PC-3 (cell line): ENCODE measurements at regions not wholly inside any gene's neighbourhood (a gene's known extent, or its start where the extent isn't known, plus 50 kb on each side); places are given as distances from the start of the nearest gene placed in this dataset.
"Not testable (repeated sequence)": the region's sequence is repeated elsewhere in the genome, so short reads cannot be mapped to it uniquely, and the experiment has no call there.

Source experiments
- ATAC-seq: fragments of 200-7000 bp; cut with Tn5 transposase; 2 replicates; pipeline ENCODE4 v1.9.1; 2020; ENCODE audit warnings: mild to moderate bottlenecking, moderate library complexity
- BruUV-seq: library from RNA; stranded (reverse); fragments of 400-500 nt; replicated peaks from 2 replicates; lab custom pipeline; 2021; lab: Mats Ljungman, UMichigan
- CTCF ChIA-PET: fragments of 300-600 bp; sonication (Branson Sonifier 250); formaldehyde crosslinking; loops from one replicate; lab custom pipeline; 2022; ENCODE audit warnings: antibody characterized with exemption; lab: Charles Lee
- POLR2A ChIA-PET: fragments of 300-600 bp; sonication (Branson Sonifier 250); formaldehyde crosslinking; loops from one replicate; lab custom pipeline; 2022; ENCODE audit warnings: antibody characterized with exemption; ENCODE audit not compliant: unreplicated experiment; lab: Charles Lee
- DNase-seq: peaks from one replicate; pipeline ENCODE4 v3.0.0-alpha.2; 2015
- H2AFZ ChIP-seq: fragments of 300-600 bp; sonication (generic); 2 replicates; pipeline ENCODE4 v1.6.0; 2016; ENCODE audit warnings: antibody characterized with exemption, low read length
- H3F3A ChIP-seq: fragments of 300-600 bp; sonication (generic); one replicate; pipeline ENCODE4 v1.6.0; 2017; ENCODE audit warnings: antibody characterized with exemption, low read length, control low read depth, mild to moderate bottlenecking; ENCODE audit not compliant: unreplicated experiment
- H3K27ac ChIP-seq: fragments of 300-600 bp; sonication (generic); 2 replicates; pipeline ENCODE4 v1.5.1; 2016; ENCODE audit warnings: mild to moderate bottlenecking, low read length
- H3K27me3 ChIP-seq: fragments of 300-600 bp; sonication (generic); 2 replicates; pipeline ENCODE4 v1.6.1; 2016; ENCODE audit warnings: low read length, mixed read lengths
- H3K36me3 ChIP-seq: fragments of 300-600 bp; sonication (generic); 2 replicates; pipeline ENCODE4 v1.6.1; 2016; ENCODE audit warnings: low read depth, mixed run types, low read length, mixed read lengths
- H3K4me1 ChIP-seq: fragments of 300-600 bp; sonication (generic); 2 replicates; pipeline ENCODE4 v1.5.1; 2016; ENCODE audit warnings: low read length; ENCODE audit not compliant: insufficient read depth
- H3K4me2 ChIP-seq: fragments of 300-600 bp; sonication (generic); 2 replicates; pipeline ENCODE4 v1.6.0; 2016; ENCODE audit warnings: low read length
- H3K4me3 ChIP-seq: fragments of 300-600 bp; sonication (generic); 2 replicates; pipeline ENCODE4 v1.5.1; 2016; ENCODE audit warnings: mild to moderate bottlenecking, low read length, mixed read lengths
- H3K79me2 ChIP-seq: fragments of 300-600 bp; sonication (generic); 2 replicates; pipeline ENCODE4 v1.6.1; 2017; ENCODE audit warnings: low read length, mixed read lengths
- H3K9ac ChIP-seq: fragments of 300-600 bp; sonication (generic); 2 replicates; pipeline ENCODE4 v1.6.0; 2016; ENCODE audit warnings: mild to moderate bottlenecking, low read length
- H3K9me2 ChIP-seq: fragments of 300-600 bp; sonication (generic); replicated peaks from 2 replicates; pipeline ENCODE4 v1.6.1; 2016; ENCODE audit warnings: mixed run types, low read length, mixed read lengths
- H3K9me3 ChIP-seq: fragments of 300-600 bp; sonication (generic); 2 replicates; pipeline ENCODE4 v1.6.1; 2016; ENCODE audit warnings: low read length, mixed read lengths
- H4K20me1 ChIP-seq: fragments of 300-600 bp; sonication (generic); 2 replicates; pipeline ENCODE4 v1.6.1; 2016; ENCODE audit warnings: low read length, mixed read lengths
- EZH2 ChIP-seq: fragments of 300-600 bp; sonication (generic); IDR thresholded peaks from one replicate; pipeline ENCODE4 v1.6.1; 2017; ENCODE audit warnings: antibody characterized with exemption, mild to moderate bottlenecking, low read length; ENCODE audit not compliant: unreplicated experiment
- EZH2phosphoT487 ChIP-seq: fragments of 300-600 bp; sonication (generic); IDR thresholded peaks from 2 replicates; pipeline ENCODE4 v1.6.1; 2018; ENCODE audit warnings: mild to moderate bottlenecking, antibody characterized with exemption, low read length, borderline replicate concordance
- intact Hi-C: fragments of 100-400 bp; cut with micrococcal nuclease; formaldehyde crosslinking; loops from 2 replicates; pipeline ENCODE4 v1.9.0; 2023
- TF ChIP-seq, protein P1 (sequence below): fragments of 300-600 bp; sonication (generic); conservative IDR thresholded peaks from 2 replicates; pipeline ENCODE4 v1.5.1; 2017; ENCODE audit warnings: antibody characterized with exemption, low read depth, mild to moderate bottlenecking, low read length

DNA sequence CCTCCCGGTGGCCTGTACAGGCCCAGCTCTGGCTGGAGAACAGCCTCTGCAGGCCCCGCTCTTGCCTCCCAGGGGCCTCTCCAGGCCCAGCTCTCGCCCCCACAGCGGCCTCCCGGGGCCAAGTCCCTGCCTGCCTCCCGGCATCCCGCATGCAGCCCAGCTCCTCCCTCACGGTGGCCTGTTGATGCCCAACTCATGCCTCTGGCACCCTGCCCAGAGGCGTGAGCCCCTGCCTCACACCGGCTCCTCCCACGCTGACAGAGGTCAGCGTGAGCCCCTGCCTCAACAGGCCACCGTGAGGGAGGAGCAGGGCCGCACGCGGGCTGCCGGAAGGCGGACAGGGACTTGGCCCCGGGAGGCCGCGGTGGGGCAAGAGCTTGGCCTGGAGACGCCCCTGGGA is 157.0 kb upstream of the CDK13 start:
- H3K4me2 ChIP-seq, H3K4me3 ChIP-seq, H4K20me1 ChIP-seq, H3K9me3 ChIP-seq, H3K9ac ChIP-seq, H3K27ac ChIP-seq, intact Hi-C loops, POLR2A ChIA-PET, CTCF ChIA-PET, H3K27me3 ChIP-seq, H3F3A ChIP-seq, ATAC-seq, H3K4me1 ChIP-seq, H3K36me3 ChIP-seq, DNase-seq, H3K79me2 ChIP-seq, H2AFZ ChIP-seq, H3K9me2 ChIP-seq, BruUV-seq: not testable (repeated sequence)

DNA sequence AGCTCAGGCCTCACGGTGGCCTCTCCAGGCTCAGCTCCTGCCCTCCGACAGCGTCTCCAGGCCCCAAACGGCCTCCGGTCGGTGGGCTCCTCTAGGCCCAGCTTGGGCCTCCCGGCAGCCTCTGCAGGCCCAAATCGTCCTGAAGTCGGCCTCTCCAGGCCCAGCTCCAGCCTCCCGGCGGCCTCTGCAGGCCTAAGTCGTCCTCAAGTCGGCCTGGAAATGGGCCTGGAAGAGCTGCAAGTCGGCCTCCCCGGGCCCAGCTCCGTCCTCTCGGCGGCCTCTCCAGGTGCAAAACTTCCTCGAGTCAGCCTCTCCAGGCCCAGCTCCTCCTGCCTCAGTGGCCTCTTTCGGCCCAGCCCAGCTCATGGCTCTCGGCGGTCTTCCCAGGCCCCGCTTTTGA is 156.2 kb upstream of the CDK13 start:
- H3K4me1 ChIP-seq, H3K4me2 ChIP-seq, intact Hi-C loops, H2AFZ ChIP-seq, H3K79me2 ChIP-seq, CTCF ChIA-PET, DNase-seq, H3K27ac ChIP-seq, H3K9me2 ChIP-seq, H3K36me3 ChIP-seq, ATAC-seq, H3F3A ChIP-seq, POLR2A ChIA-PET, H3K4me3 ChIP-seq, BruUV-seq, H3K27me3 ChIP-seq, H3K9me3 ChIP-seq, H3K9ac ChIP-seq, H4K20me1 ChIP-seq: not testable (repeated sequence)

DNA sequence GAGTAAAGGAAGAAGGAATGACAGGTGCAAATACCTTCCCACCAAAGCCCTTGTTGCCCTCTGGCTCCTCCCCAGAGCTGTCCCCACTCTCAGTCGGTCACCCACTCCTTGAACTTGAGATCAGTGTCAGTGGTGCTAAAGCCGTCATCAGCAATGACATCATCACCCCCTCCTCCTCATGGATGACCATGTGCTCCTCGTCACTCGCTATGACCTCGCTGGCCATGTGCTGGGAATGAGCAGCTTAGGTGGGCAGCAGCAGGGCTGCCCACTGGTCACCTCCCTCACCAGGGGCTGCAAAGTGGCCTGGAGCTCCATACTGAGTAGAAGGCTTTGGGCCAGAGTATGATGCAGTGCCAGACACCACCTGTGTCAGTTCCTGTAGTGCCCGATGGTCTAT is 153.1 kb upstream of the CDK13 start:
- not testable (repeated sequence) for H3K4me1 ChIP-seq, H3K9me2 ChIP-seq

DNA sequence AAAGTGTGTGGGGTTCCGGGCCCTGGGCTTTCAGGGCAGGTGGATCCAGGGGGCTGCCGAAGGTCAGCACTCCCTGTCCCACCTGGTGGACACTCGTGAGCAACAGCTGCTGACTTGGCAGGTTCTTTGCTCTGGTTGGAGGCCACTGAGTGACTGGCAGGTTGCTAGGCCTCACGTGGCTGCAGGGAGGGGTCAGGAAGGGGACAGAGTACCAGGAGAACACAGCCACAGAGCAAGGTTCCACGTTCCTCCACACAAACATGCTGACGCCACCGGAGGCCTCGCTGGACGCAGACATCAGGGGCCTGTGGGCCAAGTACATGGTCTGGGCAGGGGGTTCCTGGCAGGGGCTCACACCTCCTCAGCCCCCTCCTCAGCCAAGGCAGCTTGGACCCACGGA is 152.0 kb upstream of the CDK13 start:
- CTCF ChIA-PET, DNase-seq, BruUV-seq, ATAC-seq, H3K9ac ChIP-seq, H3K36me3 ChIP-seq, H3F3A ChIP-seq, H3K27me3 ChIP-seq, H3K4me3 ChIP-seq, POLR2A ChIA-PET, H3K27ac ChIP-seq, H2AFZ ChIP-seq, H3K4me1 ChIP-seq, H3K9me2 ChIP-seq, H3K4me2 ChIP-seq, H3K9me3 ChIP-seq, H3K79me2 ChIP-seq, H4K20me1 ChIP-seq, intact Hi-C loops: not testable (repeated sequence)

More for the DNA sequence above, 153.1 kb upstream of the CDK13 start:
- intact Hi-C loops, CTCF ChIA-PET, H3K4me3 ChIP-seq, H3K9me3 ChIP-seq, H3K79me2 ChIP-seq, H3K27ac ChIP-seq, POLR2A ChIA-PET, H3F3A ChIP-seq, H3K4me2 ChIP-seq, H3K9ac ChIP-seq, H3K36me3 ChIP-seq, H4K20me1 ChIP-seq, H3K27me3 ChIP-seq, DNase-seq, H2AFZ ChIP-seq, ATAC-seq, BruUV-seq: not testable (repeated sequence)

DNA sequence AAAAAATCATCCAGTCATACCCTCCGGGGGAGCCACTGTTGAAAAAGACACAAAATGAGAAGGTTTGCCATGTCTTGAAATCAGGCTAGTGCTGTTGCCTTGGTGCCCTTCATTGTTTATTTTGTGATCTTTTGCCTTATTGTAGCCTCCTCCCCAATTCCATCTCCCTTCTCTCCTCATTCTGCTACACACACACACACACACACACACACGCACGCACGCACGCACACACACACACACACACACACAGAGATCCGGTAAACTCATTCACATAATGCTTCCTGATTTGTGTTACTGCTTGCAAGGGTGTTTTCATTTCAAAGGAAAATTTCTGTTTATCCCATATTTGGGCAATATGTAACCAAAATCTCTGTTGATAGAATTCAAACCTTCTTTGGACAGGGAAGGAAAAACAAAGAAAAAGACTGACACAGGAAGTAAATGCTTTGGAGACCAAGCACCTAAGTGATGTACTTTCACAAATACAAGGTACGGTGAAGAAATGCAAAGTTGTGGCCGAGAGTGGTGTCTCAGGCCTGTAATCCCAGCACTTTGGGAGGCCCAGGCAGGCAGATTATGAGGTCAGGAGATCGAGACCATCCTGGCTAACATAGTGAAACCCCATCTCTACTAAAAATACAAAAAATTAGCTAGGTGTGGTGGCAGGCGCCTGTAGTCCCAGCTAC is 141.1 kb upstream of the CDK13 start:
- Histone ChIP-seq H3K4me1 (peaks cover 6% of the 10 kb centered on the region; the same call in 1 of the 2 replicates), H3F3A (no peaks in the 10 kb centered on the region), H3K9me2 (no peaks in the 10 kb centered on the region), H4K20me1 (no peaks in the 10 kb centered on the region), H3K4me2 (no peak overlapping the region), H3K27me3 (peaks cover 9% of the 10 kb centered on the region), H3K9ac (no peak overlapping the region), H3K9me3 (no peaks in the 10 kb centered on the region), H2AFZ (no peak overlapping the region), H3K79me2 (no peaks in the 10 kb centered on the region), H3K36me3 (no peaks in the 10 kb centered on the region), H3K4me3 (no peak overlapping the region), H3K27ac (no peak overlapping the region)
- intact Hi-C loops, result no loop called here
- no peak for TF ChIP-seq EZH2
- TF ChIP-seq, protein P1, sequence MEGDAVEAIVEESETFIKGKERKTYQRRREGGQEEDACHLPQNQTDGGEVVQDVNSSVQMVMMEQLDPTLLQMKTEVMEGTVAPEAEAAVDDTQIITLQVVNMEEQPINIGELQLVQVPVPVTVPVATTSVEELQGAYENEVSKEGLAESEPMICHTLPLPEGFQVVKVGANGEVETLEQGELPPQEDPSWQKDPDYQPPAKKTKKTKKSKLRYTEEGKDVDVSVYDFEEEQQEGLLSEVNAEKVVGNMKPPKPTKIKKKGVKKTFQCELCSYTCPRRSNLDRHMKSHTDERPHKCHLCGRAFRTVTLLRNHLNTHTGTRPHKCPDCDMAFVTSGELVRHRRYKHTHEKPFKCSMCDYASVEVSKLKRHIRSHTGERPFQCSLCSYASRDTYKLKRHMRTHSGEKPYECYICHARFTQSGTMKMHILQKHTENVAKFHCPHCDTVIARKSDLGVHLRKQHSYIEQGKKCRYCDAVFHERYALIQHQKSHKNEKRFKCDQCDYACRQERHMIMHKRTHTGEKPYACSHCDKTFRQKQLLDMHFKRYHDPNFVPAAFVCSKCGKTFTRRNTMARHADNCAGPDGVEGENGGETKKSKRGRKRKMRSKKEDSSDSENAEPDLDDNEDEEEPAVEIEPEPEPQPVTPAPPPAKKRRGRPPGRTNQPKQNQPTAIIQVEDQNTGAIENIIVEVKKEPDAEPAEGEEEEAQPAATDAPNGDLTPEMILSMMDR, result no peak
- no peak for TF ChIP-seq EZH2phosphoT487
- ChIA-PET POLR2A (no interaction called here), CTCF (no interaction called here)
- DNase-seq (no peak), ATAC-seq (no peak)
- BruUV-seq, result no TSS peak
